HG03095 (cell line): ENCODE measurements at regions not wholly inside any gene's neighbourhood (a gene's known extent, or its start where the extent isn't known, plus 50 kb on each side); places are given as distances from the start of the nearest gene placed in this dataset.

ENCODE experiments used
- ATAC-seq: cut with Tn5 transposase; IDR thresholded peaks from one replicate; pipeline ENCODE4 v1.9.1; 2021; ENCODE audit warnings: moderate library complexity; ENCODE audit not compliant: unreplicated experiment

GRCh38 chr9:95822583-95823431, 52.7 kb upstream of the ERCC6L2 start:
- ATAC-seq, result peak; percentile 94

GRCh38 chr9:95822015-95822414, 53.5 kb upstream of the ERCC6L2 start:
- ATAC-seq, result no peak

DNA sequence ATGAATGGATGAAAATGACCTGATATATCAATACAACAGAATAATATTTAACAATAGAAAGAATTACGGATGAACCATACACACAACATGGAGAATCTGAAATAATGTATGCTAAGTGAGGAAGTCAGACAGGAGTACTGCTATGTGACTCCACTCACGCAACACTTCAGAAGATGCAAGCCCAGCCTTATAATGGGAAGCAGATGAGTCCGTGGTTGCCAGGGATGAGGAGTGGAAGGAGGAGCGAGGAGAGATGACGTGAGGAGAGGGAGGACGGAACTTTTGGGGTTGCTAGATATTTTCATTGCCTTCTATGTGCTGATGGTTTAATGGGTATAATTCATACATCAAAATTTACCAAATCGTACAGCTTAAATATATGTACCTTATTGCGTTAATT, 55.4 kb upstream of the ERCC6L2 start:
- no peak for ATAC-seq

DNA sequence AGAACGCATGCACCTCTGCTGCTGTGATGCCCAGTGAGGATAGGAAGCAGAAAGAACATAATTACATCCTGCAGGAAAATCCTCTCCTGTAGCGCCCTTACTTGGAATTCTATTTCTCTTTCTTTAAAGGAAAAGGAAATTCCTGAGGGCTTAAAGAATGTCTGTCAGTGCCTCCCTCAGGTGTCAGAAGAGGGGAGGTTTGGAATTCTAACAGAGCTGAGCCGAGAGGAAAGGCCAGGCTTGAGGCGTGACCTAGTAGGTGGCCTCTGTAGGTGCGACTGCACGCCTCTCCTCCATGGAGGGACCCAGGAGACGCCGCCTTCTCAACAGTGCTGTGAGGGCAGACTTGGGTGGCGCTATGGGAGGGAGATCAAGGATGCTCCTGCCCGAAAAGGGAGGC, 55.9 kb upstream of the ERCC6L2 start:
- ATAC-seq, result no peak

DNA sequence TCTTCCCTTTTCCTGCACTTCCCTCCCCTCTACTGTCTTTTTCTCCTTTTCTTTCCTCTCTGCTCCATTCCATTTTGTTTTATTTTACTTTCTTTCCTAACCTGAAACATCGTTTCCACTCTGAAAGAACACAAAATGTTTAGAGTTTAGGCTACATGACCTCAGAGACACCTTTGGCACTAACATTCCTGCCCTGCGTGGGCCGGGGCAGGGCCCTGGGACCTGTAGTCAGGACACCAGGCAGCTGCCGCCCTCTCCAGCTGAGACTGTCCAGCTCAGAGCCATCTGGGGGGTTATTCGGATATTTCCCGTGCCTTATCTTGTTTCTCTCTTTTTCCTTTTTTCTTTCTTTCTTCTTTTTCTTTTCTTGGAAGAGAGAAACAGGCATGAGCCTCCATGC, 58.3 kb upstream of the ERCC6L2 start:
- ATAC-seq, result no peak

DNA sequence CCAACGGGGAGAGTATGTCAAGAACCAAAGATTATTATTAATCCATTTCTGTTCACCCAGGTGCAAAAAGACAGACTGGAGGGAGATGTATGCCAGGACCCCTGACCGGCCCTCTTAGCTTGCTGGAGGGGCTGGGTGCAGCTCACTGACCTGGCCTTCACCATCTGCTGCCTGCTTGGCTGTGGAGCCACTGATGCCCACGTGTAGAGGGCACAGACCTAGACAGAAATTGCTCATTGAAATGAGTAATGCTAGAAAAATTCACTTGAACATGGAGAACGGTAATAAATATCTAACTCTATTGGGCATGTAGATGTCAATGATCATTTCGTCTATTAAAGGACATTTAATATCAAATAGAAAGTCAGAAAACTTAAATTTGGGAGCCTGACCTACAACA, 58.8 kb upstream of the ERCC6L2 start:
- no peak for ATAC-seq

GRCh38 chr9:95815961-95816360, 59.5 kb upstream of the ERCC6L2 start:
- no peak for ATAC-seq

DNA sequence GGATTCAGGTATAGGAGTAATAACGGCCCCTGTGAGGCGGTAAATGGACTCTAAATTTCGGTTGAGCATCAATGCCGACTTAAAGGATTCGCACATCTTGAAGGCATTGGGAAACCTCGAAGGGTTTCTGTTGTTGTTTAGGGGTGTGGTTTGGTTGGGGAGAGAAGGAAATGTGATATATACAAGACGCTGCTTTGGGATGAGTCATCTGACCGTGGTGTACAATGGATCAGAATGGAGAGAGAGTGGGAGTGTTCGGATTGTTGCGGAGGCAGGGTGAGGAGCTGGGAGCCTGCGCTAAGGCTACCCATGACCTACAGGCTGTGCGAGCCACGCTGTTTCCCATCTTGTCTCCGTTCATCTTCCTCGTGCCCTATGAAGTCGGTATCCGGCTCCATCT, 60.4 kb upstream of the ERCC6L2 start:
- no peak for ATAC-seq

GRCh38 chr9:95813923-95814322, 61.6 kb upstream of the ERCC6L2 start:
- no peak for ATAC-seq

GRCh38 chr9:95810814-95811213, 64.7 kb upstream of the ERCC6L2 start:
- no peak for ATAC-seq

DNA sequence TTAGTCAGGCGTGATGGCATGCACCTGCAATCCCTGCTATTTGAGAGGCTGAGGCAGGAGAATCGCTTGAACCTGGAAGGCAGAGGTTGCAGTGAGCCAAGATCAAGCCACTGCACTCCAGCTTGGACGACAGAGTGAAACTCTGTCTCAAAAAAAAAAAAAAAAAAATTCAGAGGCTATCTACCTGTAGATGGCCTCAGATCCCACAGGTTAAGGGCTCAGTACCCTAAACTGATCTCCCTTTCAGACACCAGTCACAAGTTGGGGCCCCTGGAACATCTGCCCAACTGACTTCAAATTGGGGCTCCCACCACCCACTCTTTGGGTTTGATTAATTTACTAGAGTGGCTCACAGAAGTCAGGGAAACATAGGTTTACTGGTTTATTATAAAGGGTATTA, 65.4 kb upstream of the ERCC6L2 start:
- ATAC-seq, result no peak

GRCh38 chr9:95809686-95810085, 65.8 kb upstream of the ERCC6L2 start:
- no peak for ATAC-seq

GRCh38 chr9:95808011-95808410, 67.5 kb upstream of the ERCC6L2 start:
- ATAC-seq, result no peak

GRCh38 chr9:95807326-95807947, 68.1 kb upstream of the ERCC6L2 start:
- no peak for ATAC-seq

GRCh38 chr9:95803197-95803596, 72.3 kb upstream of the ERCC6L2 start:
- ATAC-seq, result no peak

DNA sequence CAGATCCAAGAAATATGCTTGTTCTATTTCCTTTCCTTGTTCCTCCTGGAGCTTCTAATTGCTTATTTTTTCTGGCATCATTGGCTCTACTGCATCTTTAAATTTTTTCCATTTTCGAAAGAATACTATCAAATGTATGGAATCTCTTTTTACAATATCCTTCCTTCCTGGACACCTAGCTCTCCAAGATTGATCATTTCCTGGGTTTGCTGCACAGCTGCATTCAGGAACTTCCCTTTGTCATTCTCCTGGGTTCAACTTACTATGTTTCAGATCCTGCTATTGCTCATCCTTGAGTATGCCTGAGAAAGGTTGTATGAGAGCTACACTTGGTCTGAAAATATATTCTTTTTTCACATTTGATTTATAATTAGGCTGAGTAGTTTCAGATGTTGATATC, 73.7 kb upstream of the ERCC6L2 start:
- ATAC-seq, result no peak

GRCh38 chr9:95796029-95796428, 79.5 kb upstream of the ERCC6L2 start:
- ATAC-seq, result no peak

DNA sequence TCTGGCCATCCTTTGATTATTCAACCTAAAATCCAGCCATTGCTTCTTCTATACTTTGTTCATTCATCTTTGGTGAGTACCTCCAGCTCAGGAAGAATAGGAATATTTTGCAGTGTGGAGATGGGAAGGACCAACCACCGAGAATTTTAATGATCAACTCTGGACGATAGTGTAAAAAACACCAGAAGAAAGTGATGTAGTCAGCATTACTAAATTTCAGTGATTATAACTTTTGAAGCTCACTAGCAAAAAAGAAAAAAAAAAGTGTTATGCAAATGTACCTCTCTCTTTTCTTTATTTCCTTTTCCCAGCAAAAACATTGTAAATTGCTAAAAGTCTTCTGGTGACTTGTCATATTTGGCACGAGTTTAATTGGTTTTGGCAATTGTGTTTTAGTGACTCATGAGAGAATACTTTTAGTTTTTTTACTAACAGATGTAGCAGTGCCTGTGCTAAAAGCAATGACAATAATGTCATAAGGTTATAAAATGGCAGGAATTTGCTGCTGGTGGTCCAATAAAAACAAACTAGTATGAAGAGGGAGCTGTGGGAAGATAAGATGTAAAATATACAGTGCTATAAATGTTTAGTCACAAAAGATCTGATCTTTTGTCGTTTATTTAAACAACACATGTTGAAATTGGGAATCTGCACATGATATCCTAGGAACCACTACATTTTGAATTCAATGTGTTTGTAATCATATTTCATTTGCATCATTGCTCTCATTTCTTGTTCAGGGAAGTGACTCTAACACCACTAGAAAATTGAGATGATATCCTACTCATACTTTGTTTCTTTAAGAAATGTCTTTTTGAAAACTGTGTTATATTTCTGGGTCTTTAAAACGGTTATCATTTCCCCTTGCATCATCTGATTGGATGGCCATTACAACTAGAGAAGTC, 81.3 kb upstream of the ERCC6L2 start:
- ATAC-seq, result no peak

GRCh38 chr9:95791695-95792094, 83.8 kb upstream of the ERCC6L2 start:
- ATAC-seq, result no peak

DNA sequence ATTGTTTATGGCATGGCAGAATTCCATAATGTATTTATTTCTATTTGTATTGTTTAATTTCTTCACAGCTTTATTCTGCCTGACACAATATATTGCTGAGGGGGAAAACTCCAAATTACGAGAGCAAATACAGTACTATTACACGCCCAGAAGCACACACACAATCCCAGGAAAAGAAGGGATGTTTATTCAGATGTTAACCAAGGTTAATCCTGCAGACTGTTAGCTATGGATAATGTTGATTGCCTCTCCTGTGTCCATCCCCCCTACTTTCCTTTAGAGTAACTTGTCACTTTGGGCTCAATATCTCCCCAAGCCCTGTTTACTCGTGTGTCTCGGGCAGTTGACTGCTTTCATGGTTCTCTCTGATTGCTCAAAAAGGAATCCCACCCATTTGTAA, 84.2 kb upstream of the ERCC6L2 start:
- ATAC-seq, result no peak

DNA sequence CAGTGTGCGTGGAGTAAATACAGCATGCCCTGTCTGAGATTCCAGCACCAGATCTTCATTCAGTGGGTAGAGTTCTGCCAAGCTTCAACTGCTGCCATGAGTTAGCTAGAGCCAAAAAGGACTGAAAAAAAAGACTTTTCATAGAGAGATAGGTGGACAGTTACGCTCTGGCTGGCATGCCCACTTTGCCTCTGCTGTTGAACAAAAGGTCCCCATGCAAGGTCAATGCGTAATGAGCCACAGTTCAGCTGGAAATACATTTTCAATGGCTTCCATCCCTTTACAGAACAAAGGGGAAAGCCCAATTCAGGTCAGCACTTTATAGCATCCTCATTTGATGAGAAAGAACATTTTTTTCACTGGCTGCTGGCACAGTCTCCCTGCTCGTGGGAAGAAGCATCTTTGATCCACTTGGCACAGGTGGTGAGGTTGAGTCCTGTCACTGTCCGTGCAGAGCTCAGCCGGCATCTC, 86.9 kb upstream of the ERCC6L2 start:
- ATAC-seq, result no peak
